NCI-H524 treated with DMSO at 0.1 percent for 48 hours (cell line): ENCODE measurements at regions not wholly inside any gene's neighbourhood (a gene's known extent, or its start where the extent isn't known, plus 50 kb on each side); places are given as distances from the start of the nearest gene placed in this dataset.
A peak's percentile ranks its signal among the peaks of the same experiment; 100 is the strongest.
"Not testable (repeated sequence)": the region's sequence is repeated elsewhere in the genome, so short reads cannot be mapped to it uniquely, and the experiment has no call there.

Experiments used
- DNase-seq: peaks from one replicate; lab custom pipeline; 2025; lab: John Stamatoyannopoulos, UW

- DNase-seq = no peak
Measured at GRCh38 chr3:68676136-68676535, 256.2 kb downstream of the TAFA4 start.

GRCh38 chr3:68667346-68667745 is 265.0 kb downstream of the TAFA4 start:
- DNase-seq = no peak

- DNase-seq = no peak
Measured at GRCh38 chr3:68666429-68667136, 265.8 kb downstream of the TAFA4 start.

- DNase-seq = no peak
Measured at GRCh38 chr3:68664276-68664675, 268.1 kb downstream of the TAFA4 start.

- DNase-seq = no peak
Measured at GRCh38 chr3:68662176-68662575, 270.2 kb downstream of the TAFA4 start.

- DNase-seq = not testable (repeated sequence)
Measured at GRCh38 chr3:68650657-68651056, 281.7 kb downstream of the TAFA4 start.

- no peak for DNase-seq
Measured at GRCh38 chr3:68648494-68648893, 283.9 kb downstream of the TAFA4 start.

GRCh38 chr3:68631850-68632545 is 300.3 kb downstream of the TAFA4 start:
- no peak for DNase-seq

- no peak for DNase-seq
Measured at GRCh38 chr3:68620211-68620610, 312.1 kb downstream of the TAFA4 start.

GRCh38 chr3:68614087-68614486 is 318.3 kb downstream of the TAFA4 start:
- DNase-seq = no peak

GRCh38 chr3:68571321-68571720 is 361.0 kb downstream of the TAFA4 start:
- DNase-seq = no peak

GRCh38 chr3:68560728-68561127 is 371.6 kb downstream of the TAFA4 start:
- no peak for DNase-seq

GRCh38 chr3:68535782-68536181 is 396.6 kb downstream of the TAFA4 start:
- no peak for DNase-seq

- DNase-seq = no peak
Measured at GRCh38 chr3:68523330-68523729, 409.0 kb downstream of the TAFA4 start.

- peak; percentile 13 for DNase-seq
Measured at GRCh38 chr3:68515237-68515636, 417.1 kb downstream of the TAFA4 start.

GRCh38 chr3:68504201-68504600 is 428.1 kb downstream of the TAFA4 start:
- DNase-seq = no peak

GRCh38 chr3:68485845-68486244 is 446.5 kb downstream of the TAFA4 start:
- not testable (repeated sequence) for DNase-seq

- no peak for DNase-seq
Measured at GRCh38 chr3:68485051-68485450, 447.3 kb downstream of the TAFA4 start.

GRCh38 chr3:68483601-68484000 is 448.7 kb downstream of the TAFA4 start:
- DNase-seq = no peak

GRCh38 chr3:68483041-68483440 is 449.3 kb downstream of the TAFA4 start:
- DNase-seq = no peak

- no peak for DNase-seq
Measured at GRCh38 chr3:68482565-68482964, 449.8 kb downstream of the TAFA4 start.

- no peak for DNase-seq
Measured at GRCh38 chr3:68479779-68480178, 452.6 kb downstream of the TAFA4 start.

GRCh38 chr3:68468695-68469375 is 463.5 kb downstream of the TAFA4 start:
- DNase-seq = no peak
